CD14-positive monocyte (primary cell): ENCODE measurements at regions not wholly inside any gene's neighbourhood (a gene's known extent, or its start where the extent isn't known, plus 50 kb on each side); places are given as distances from the start of the nearest gene placed in this dataset.

Source experiments
- DNase-seq, 3 donors: peaks; one replicate each; pipeline ENCODE4 v3.0.0-alpha.2; 2011 to 2022
- H2AFZ ChIP-seq: 2 replicates; pipeline ENCODE4 v1.6.0; 2012; ENCODE audit warnings: mild to moderate bottlenecking, low read depth, low read length, inconsistent platforms; ENCODE audit not compliant: insufficient read depth, poor library complexity, severe bottlenecking
- H3K27ac ChIP-seq, 2 donors: 1 replicate in 1 of 2; 2 replicates in 1 of 2; pipeline ENCODE4 v1.5.1; 2012 to 2013; ENCODE audit warnings: low read length in 2 of 2, control low read depth in 1 of 2, inconsistent platforms in 1 of 2, low read depth in 1 of 2, mild to moderate bottlenecking in 1 of 2
- H3K27me3 ChIP-seq, 2 donors: one replicate each; pipeline versions ENCODE4 v1.6.0 to v1.6.1; 2011 to 2013; ENCODE audit warnings: low read length in 2 of 2; ENCODE audit not compliant: control insufficient read depth in 2 of 2, insufficient read depth in 2 of 2
- H3K36me3 ChIP-seq, 2 donors: replicated peaks in 1 of 2; 1 replicate in 1 of 2; 2 replicates in 1 of 2; pipeline versions ENCODE4 v1.5.1 to v1.6.1; 2012 to 2013; ENCODE audit warnings: low read length in 2 of 2, control low read depth in 1 of 2, inconsistent platforms in 1 of 2, mild to moderate bottlenecking in 1 of 2; ENCODE audit not compliant: insufficient read depth in 2 of 2, control insufficient read depth in 1 of 2
- H3K4me1 ChIP-seq, 2 donors: 1 replicate in 1 of 2; 2 replicates in 1 of 2; pipeline versions ENCODE4 v1.5.1 to v1.6.1; 2012 to 2013; ENCODE audit warnings: low read length in 2 of 2, control low read depth in 1 of 2, inconsistent platforms in 1 of 2, mild to moderate bottlenecking in 1 of 2, moderate library complexity in 1 of 2; ENCODE audit not compliant: insufficient read depth in 2 of 2, control insufficient read depth in 1 of 2
- H3K4me2 ChIP-seq: replicated peaks from 2 replicates; pipeline ENCODE3; 2012; ENCODE audit warnings: low read length, moderate library complexity, mild to moderate bottlenecking; ENCODE audit not compliant: poor library complexity, severe bottlenecking; ENCODE audit errors: extremely low read depth
- H3K4me3 ChIP-seq, 3 experiments: fragments of 200-600 bp in 1 of 3; sonication (generic) in 1 of 3; replicated peaks in 1 of 3; 1 replicate in 2 of 3; 2 replicates in 1 of 3; pipeline ENCODE4 v1.5.1; 2011 to 2013; ENCODE audit warnings: low read length in 3 of 3, mild to moderate bottlenecking in 3 of 3, control low read depth in 2 of 3, low read depth in 2 of 3, inconsistent platforms in 1 of 3, moderate library complexity in 1 of 3
- H3K79me2 ChIP-seq: 2 replicates; pipeline ENCODE4 v1.6.0; 2012; ENCODE audit warnings: mild to moderate bottlenecking, control low read depth, inconsistent platforms, low read length, moderate library complexity; ENCODE audit not compliant: insufficient read depth
- H3K9ac ChIP-seq: 2 replicates; pipeline ENCODE4 v1.6.0; 2017; ENCODE audit warnings: low read length, mild to moderate bottlenecking; ENCODE audit not compliant: insufficient read depth, poor library complexity, severe bottlenecking
- H3K9me3 ChIP-seq, 2 donors: replicated peaks in 1 of 2; 1 replicate in 1 of 2; 2 replicates in 1 of 2; pipeline versions ENCODE4 v1.5.1 to v1.6.1; 2012 to 2013; ENCODE audit warnings: low read length in 2 of 2, control low read depth in 1 of 2; ENCODE audit not compliant: control insufficient read depth in 1 of 2, insufficient read depth in 1 of 2
- H4K20me1 ChIP-seq: 2 replicates; pipeline ENCODE4 v1.6.0; 2012; ENCODE audit warnings: mild to moderate bottlenecking, low read length, control low read depth, moderate library complexity; ENCODE audit not compliant: insufficient read depth
- H3K27ac Mint-ChIP-seq, 7 donors: one replicate each; pipeline ENCODE4 v1.8.0; 2020; ENCODE audit warnings: mild to moderate bottlenecking in 7 of 7, mixed read lengths in 7 of 7, moderate library complexity in 6 of 7, inconsistent platforms in 2 of 7
- H3K27me3 Mint-ChIP-seq, 3 donors: one replicate each; pipeline ENCODE4 v1.8.0; 2021 to 2022; ENCODE audit warnings: low read depth in 3 of 3, mild to moderate bottlenecking in 3 of 3, mixed read lengths in 3 of 3, moderate library complexity in 3 of 3, inconsistent platforms in 1 of 3
- H3K36me3 Mint-ChIP-seq, 2 donors: one replicate each; pipeline ENCODE4 v1.8.0; 2020; ENCODE audit warnings: mixed read lengths in 2 of 2, inconsistent platforms in 1 of 2, mild to moderate bottlenecking in 1 of 2
- H3K4me1 Mint-ChIP-seq: one replicate; pipeline ENCODE4 v1.8.0; 2020; ENCODE audit warnings: mild to moderate bottlenecking, mixed read lengths
- H3K4me3 Mint-ChIP-seq, 2 donors: one replicate each; pipeline ENCODE4 v1.8.0; 2020; ENCODE audit warnings: mild to moderate bottlenecking in 2 of 2, mixed read lengths in 2 of 2, moderate library complexity in 1 of 2
- H3K9me3 Mint-ChIP-seq, 7 donors: one replicate each; pipeline ENCODE4 v1.8.0; 2020 to 2022; ENCODE audit warnings: mixed read lengths in 7 of 7, mild to moderate bottlenecking in 6 of 7, moderate library complexity in 6 of 7, inconsistent platforms in 2 of 7
- CTCF ChIP-seq: fragments of 200-600 bp; IDR thresholded peaks from one replicate; pipeline ENCODE4 v1.8.0; 2022; ENCODE audit warnings: antibody characterized with exemption, mild to moderate bottlenecking
- WGBS: methylation state at CpG from one replicate; pipeline ENCODE4 v1.1.5; 2013; ENCODE audit warnings: missing lambda C conversion rate; ENCODE audit not compliant: insufficient coverage; 5-methylcytosine and 5-hydroxymethylcytosine counted together
- intact Hi-C, 2 donors: fragments of 100-400 bp; cut with micrococcal nuclease; formaldehyde crosslinking; loops; one replicate each; pipeline versions ENCODE4 v1.15.0 to v1.15.1; 2023

- TF ChIP-seq CTCF: no peak
- Mint-ChIP-seq H3K9me3 (no peaks in the 10 kb centered on the region), H3K4me1 (peaks cover 19% of the 10 kb centered on the region), H3K27me3 (peaks cover 3 to 10% (median 6%) of the 10 kb centered on the region in 3 donors), H3K4me3 (no peak overlapping the region), H3K27ac (no peak overlapping the region), H3K36me3 (no peaks in the 10 kb centered on the region)
- Histone ChIP-seq H3K79me2 (no peaks in the 10 kb centered on the region), H3K9ac (no peak overlapping the region), H3K4me3 (no peak overlapping the region), H3K4me1 (peaks cover 6 to 10% of the 10 kb centered on the region in 2 donors), H3K36me3 (no peaks in the 10 kb centered on the region), H3K27me3 (no peaks in the 10 kb centered on the region), H3K4me2 (no peak overlapping the region), H2AFZ (no peak overlapping the region), H3K27ac (no peak overlapping the region), H3K9me3 (no peaks in the 10 kb centered on the region), H4K20me1 (no peaks in the 10 kb centered on the region)
- intact Hi-C loops: loop anchor here in 1 of 2 donors (10.0 kb wide), 1 partner anchor 171 kb away; no protein-coding TSS in a partner anchor
- DNase-seq: no peak
- WGBS: 88% methylated on average over 4 of the region's 5 CpGs
These were observed 88.2 kb downstream of the FAM43A start for GRCh38 chr3:194773771-194774455.

DNA sequence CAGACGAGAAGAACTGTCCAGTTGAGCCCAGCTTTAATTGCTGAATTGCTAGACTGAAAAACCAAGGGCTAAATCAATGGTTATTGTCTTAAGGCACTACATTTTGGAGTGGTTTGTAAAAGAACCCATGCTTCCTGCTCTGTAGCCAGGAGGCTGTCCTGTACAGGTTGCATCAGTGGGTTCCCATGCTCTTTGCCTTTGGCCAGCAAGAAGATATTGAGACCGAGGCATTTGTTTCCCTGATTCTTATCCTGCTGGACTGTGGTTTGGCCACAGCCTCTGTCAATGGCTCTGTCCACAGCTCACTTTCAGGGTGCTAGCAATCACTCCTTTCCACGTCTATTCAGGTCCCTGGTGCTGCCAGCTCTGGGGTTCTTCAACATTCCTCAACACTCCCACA, 89.6 kb downstream of the FAM43A start:
- peaks cover 6 to 12% (median 8%) of the 10 kb centered on the region in 3 donors for H3K27me3 Mint-ChIP-seq
- TF ChIP-seq CTCF: no peak
- no peaks in the 10 kb centered on the region for H3K36me3 ChIP-seq
- no peak overlapping the region for H3K4me3 ChIP-seq
- H2AFZ ChIP-seq: no peak overlapping the region
- H3K36me3 Mint-ChIP-seq: no peaks in the 10 kb centered on the region
- no peak overlapping the region for H3K9ac ChIP-seq
- H3K27me3 ChIP-seq: no peaks in the 10 kb centered on the region
- no peak overlapping the region for H3K27ac ChIP-seq
- DNase-seq: no peak
- WGBS: 100% methylated on average over 3 of the region's 3 CpGs
- H3K27ac Mint-ChIP-seq: no peak overlapping the region
- H3K4me1 Mint-ChIP-seq: peaks cover 21% of the 10 kb centered on the region
- no peak overlapping the region for H3K4me3 Mint-ChIP-seq
- intact Hi-C loops: loop anchor here in 1 of 2 donors (10.0 kb wide), 1 partner anchor 170 kb away; no protein-coding TSS in a partner anchor
- no peaks in the 10 kb centered on the region for H4K20me1 ChIP-seq
- no peaks in the 10 kb centered on the region for H3K79me2 ChIP-seq
- H3K4me1 ChIP-seq: peaks cover 2 to 7% of the 10 kb centered on the region in 2 donors
- peaks cover 0 to 6% (median 1%) of the 10 kb centered on the region in 7 donors for H3K9me3 Mint-ChIP-seq
- H3K9me3 ChIP-seq: no peaks in the 10 kb centered on the region
- no peak overlapping the region for H3K4me2 ChIP-seq
